Epithelial cell of proximal tubule (primary cell): ENCODE measurements at regions not wholly inside any gene's neighbourhood (a gene's known extent, or its start where the extent isn't known, plus 50 kb on each side); places are given as distances from the start of the nearest gene placed in this dataset.

Source experiments
- DNase-seq: peaks from one replicate; pipeline ENCODE4 v3.0.0-alpha.2; 2011; ENCODE audit warnings: low read depth
- H3K4me3 ChIP-seq: 2 replicates; pipeline ENCODE4 v1.5.1; 2011; ENCODE audit warnings: low read depth, mild to moderate bottlenecking, low read length
- CTCF ChIP-seq: conservative IDR thresholded peaks from 2 replicates; pipeline ENCODE4 v1.5.1; 2012; ENCODE audit warnings: low read depth, mild to moderate bottlenecking, low read length

- no peak overlapping the region for H3K4me3 ChIP-seq
- no peak for DNase-seq
- no peak for TF ChIP-seq CTCF
Observed at GRCh38 chr9:110135846-110136245, 72.1 kb downstream of the C9orf152 start.

- no peak for DNase-seq
- H3K4me3 ChIP-seq = no peak overlapping the region
- TF ChIP-seq CTCF = no peak
Observed at GRCh38 chr9:110136802-110137201, 71.2 kb downstream of the C9orf152 start.

GRCh38 chr9:110140276-110140675 is 67.7 kb downstream of the C9orf152 start:
- no peak for TF ChIP-seq CTCF
- no peak for DNase-seq
- H3K4me3 ChIP-seq = no peak overlapping the region

- no peak for TF ChIP-seq CTCF
- peak; percentile 94 for DNase-seq
- H3K4me3 ChIP-seq = no peak overlapping the region
Observed at GRCh38 chr9:110141227-110141793, 66.6 kb downstream of the C9orf152 start.

- no peak for TF ChIP-seq CTCF
- no peak for DNase-seq
Observed at GRCh38 chr9:110142253-110142652, 65.7 kb downstream of the C9orf152 start.

GRCh38 chr9:110142868-110143481 is 65.0 kb downstream of the C9orf152 start:
- no peak for DNase-seq
- peak; percentile 41 for TF ChIP-seq CTCF

More at GRCh38 chr9:110142253-110142652, 65.7 kb downstream of the C9orf152 start:
- no peak overlapping the region for H3K4me3 ChIP-seq

GRCh38 chr9:110143485-110143884 is 64.5 kb downstream of the C9orf152 start:
- no peak overlapping the region for H3K4me3 ChIP-seq
- TF ChIP-seq CTCF = no peak
- no peak for DNase-seq

More at GRCh38 chr9:110142868-110143481, 65.0 kb downstream of the C9orf152 start:
- H3K4me3 ChIP-seq = no peak overlapping the region
